Ureter (tissue), 1 donor: ENCODE measurements at regions not wholly inside any gene's neighbourhood (a gene's known extent, or its start where the extent isn't known, plus 50 kb on each side); places are given as distances from the start of the nearest gene placed in this dataset.

Source experiments
- DNase-seq: peaks from one replicate; pipeline ENCODE4 v3.0.0-alpha.2; 2020; ENCODE audit warnings: low spot score
- donor health status: DM: yes; HTN: yes; CAD: no.

DNA sequence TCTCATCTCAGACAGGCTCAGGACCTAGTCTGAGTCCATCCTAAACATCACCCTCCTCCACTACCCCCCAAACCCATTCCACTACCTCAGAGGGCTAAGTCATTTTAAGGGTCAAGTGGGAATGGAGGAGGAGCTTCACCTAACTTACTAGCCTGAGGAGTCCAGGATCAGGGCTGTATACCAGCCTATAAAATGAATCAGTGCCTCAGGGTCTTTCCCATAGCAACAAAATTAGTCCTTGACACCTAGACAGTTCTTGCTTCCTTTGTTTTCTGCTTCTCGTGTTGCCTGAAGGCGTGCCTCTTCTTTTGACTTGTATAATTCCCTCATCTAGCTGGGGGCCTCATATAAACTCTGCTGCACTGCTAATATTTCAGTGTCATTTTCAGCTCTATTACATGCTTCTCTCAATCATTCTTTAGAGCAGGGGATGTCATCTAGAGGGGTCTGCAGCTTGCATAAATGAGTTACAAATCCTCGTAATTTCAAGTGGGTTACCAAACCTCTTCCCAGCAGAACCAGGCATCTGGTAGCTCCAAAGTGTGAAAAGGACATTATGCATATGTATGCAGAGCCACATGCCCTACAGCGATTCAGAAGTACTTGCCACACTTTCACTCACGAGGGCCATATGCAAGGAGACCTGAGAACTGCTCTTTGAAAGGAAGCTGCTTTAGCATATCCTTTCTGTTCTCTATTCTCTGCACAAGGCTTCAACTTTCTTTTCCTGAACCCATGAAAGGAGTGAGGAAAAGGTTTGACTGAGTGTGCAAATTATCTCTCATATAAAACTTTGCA is 311.7 kb upstream of the SEMA6D start:
- DNase-seq, result no peak

DNA sequence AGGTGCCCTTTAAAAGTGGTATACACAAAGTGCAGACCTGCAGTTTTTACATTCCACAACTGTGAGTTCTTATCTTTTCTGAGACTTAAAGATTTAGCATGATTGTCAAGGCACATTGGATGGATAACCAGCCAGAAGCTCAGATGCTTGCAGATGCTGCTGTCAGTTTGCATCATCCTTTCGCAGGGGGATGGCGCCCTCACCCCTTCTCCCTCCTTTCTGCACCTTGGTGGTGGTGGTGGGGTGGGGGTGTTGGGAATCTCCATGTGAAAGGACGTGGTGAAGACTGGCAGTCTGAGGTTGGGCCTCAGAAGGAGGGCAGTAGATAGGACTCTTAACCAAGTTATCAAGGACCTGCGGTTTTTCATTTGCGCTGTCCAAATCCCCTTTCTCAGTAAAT is 309.6 kb upstream of the SEMA6D start:
- no peak for DNase-seq

DNA sequence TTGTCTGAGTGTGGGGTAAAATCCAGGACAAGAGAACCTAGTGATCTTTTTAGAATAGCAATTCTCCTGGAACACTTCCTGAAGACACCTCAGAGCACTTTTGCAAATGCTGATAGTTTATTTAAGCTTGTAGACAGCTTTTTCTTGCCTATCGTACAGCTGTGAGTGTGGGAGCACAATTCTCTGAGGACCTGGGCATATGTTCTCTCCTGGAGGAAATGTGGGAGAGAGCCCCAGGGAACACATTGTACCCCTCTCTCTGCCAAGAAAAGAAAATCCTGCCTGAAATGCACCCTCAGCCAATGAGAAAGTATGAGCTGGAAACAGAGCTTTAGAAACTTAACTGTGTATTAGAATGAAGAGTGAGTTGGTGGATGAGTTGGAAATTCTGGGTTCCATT is 308.3 kb upstream of the SEMA6D start:
- no peak for DNase-seq

DNA sequence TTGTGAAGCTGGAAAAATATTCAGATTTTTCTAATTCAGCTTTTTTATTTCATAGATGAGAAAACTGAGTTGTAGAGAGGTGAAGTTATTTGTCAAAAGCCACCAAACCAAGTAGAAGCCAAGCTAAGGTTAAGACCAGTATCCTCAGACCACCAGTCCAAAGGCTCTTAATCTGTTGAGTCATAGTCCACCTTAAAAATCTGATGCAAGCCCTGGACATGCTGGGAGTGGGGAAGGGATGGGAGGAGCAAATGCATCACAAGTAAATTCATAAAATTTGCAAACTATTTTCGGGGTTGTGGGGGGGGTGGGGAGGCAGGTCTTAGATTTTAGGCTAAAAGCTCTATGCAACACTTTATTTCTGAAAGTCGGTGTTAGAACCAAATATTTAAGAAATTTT is 307.7 kb upstream of the SEMA6D start:
- no peak for DNase-seq

DNA sequence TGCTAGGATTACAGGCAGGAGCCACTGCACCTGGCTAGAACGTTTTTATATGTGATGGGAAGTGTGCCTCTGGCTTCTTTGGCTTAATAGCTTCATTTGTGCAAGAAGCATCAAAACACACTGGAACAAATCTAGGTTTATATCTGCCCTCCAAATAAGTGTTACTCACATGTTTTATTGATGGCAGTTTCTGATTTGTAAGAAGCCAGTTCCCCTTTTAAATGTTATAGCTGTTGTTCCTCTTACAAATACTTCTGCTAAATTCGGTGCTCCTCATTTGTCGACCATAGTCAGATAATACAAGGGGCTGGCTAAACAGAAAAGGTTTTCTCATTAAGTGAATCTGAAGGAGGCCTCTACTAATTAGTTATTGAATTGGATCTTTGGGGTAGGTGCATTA is 307.1 kb upstream of the SEMA6D start:
- no peak for DNase-seq

DNA sequence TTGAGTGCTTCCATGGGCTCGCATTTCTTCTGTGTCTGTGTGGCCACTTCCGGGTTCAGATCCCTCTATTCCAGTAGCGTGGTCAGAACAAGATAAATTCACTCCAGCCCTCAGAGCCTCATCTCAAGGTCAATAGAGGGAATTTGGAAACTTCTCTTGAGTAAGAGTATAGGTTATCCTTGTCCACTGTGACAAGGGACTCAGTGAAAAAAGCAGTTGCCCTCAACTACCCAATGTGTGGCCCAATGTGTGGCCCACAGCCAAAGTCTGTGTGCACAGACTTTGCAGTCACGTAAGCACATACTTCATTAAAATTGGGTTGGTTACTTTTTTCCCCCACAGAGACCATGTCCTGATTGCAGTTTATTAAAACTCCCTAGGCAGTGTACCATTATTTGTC is 305.6 kb upstream of the SEMA6D start:
- no peak for DNase-seq

DNA sequence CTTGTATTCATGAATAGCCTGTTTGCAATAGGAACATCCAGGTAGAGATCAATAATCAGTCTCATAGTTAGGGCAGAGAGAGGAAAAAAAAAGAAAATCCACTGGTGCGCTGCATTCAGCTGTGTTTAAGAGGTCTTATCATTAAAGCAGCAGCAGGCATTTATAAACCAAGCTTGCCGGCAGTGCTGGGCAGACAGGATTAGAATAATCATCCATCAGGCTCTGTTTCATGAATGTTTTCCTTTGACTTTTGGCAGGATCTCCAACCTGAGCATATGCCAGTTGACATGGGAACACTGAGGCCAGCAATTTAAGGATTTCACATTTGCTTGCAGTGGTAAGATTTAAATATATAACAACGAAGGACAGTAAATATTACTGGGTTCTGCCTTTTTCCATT is 305.2 kb upstream of the SEMA6D start:
- no peak for DNase-seq

DNA sequence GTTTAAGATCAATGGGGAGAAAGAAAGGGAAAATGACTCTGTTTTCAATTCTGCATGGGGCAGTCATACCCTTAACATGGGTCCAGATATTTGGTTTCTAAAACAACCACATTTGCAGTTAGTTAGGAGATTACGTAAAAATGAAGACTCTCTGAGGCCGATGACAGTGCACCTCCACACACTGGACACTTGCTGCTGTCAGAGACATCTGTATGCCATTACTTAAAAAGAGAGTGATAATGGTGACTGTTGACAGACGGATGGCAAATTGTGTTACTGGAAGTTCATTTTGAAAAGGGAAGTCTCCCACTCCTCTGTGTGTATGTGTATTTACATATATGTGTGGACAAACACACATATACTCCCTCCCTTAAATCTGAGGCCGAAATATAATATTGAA is 304.5 kb upstream of the SEMA6D start:
- DNase-seq, result no peak

DNA sequence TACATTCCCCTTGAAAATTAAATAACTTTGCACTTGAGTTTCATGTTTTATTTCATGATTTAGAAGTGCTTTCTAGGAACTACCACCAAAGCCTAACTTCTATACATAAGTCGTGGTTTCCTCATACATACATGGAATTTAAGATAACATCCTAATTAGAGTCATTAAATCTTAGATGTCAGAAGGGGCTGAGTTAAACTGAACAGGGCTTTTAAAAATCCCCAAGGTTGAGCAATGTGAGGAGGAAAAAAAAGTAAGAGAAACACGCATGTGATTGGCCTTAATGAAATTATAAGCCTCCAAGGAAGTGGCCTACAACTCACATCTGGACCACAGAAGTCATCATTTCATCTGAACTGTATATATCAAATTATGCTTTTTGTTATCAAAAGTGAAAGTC is 303.1 kb upstream of the SEMA6D start:
- DNase-seq, result no peak

DNA sequence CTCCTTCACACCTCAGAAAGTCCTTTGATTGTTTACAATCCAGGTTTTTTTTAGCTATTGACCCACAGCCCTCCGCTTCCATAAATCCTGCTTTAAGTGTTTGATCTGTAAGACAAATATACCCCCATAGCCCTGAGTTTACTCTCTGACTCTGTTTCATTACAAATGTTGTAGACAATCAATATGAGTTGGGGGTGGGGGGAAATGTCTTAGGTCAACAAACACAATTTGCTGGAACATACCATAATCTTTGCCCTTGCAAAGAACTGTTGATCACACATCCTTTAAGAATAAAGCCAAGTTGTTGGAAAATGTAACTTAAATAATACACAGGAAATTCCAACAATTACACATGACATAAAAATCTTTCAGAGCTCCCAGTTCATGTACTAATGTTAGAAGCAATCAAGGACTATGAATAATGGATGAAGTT is 301.8 kb upstream of the SEMA6D start:
- no peak for DNase-seq

DNA sequence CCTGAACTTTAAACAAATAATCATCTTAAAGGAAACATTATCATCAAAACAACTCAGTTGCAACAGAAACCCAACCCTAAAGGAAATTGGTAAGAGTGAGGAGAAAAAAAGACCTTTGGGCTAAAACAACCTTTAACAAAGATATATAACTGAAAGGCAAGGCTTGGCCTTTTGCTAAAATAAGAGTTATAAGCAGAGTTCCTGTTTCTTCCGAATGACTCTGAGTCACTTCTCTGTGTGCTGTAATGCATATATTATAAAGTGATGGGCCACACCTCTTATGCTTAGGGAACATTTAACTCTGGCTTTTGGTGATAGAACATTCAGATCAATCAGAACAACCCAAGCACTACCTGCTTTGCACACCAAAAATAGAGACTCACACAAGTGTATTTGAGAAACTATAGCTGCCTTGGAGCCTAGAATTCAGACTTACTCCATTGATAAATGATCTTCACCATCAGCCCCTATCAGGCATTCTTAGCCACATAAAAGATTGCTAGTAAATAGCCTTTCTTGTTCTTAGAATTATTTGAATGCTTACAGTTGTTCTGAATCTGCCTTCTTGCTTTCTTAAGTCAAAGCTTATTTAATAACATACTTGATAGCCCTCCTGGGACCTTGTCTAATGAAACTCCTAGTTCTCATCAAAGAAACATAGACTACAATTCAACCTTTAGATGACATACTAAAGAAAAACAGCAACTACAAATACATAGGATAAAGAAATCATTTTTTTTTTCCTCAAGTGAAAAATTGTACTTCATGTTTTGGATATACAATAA is 294.2 kb upstream of the SEMA6D start:
- no peak for DNase-seq

DNA sequence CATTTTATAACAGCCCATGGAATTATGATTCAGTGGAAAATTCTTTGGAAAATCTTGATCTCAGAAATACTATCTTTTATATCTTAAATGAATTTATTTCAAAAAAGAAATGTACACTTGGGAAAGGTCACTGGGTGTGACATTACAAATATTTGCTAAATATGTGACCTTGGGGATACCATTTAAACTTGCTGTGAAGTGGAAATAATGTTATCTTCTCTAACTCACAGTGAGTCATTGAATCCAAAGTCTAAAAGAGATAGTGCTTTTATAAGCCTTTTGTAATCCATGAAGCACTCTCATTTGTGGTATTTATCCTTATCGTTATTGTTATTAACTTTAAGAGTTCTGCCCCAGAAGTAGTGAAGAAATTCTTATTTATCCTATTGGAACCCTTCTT is 289.8 kb upstream of the SEMA6D start:
- no peak for DNase-seq

DNA sequence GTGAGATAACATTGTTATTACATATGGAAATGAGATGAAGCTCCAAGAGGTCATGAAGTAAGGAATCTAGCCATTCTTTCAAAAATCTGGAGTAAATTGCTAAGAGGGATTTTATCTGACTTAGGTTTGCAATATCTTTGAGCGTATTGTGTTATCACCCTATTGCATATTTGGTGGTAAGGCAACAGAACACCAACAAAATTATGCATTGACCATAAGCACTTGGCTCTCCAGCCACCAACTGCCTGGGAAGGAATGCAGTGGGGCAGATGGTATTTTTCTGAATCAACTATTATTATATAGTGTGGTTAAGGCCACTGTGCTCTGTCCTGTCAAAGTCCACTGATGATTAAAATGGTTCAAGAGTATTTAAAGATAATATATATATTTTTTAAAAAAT is 287.9 kb upstream of the SEMA6D start:
- DNase-seq, result no peak

DNA sequence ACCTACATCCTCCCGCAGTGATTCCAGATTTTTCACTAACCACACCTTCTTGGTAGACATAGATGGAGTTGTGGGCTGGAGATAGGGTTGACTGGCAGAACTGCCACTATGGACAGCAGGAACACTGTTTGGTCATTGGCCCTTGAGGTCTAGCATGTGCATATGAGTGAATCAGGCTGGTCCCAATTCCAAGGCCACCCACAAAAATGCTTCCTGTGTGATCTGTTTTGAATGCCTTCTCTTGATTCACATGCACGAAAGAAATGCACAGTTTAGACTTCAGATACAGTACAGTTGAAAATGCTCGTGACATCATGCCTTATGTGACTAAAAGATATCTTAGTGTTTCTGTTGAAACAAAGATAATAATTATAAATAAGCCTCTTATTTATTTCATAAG is 285.8 kb upstream of the SEMA6D start:
- no peak for DNase-seq

DNA sequence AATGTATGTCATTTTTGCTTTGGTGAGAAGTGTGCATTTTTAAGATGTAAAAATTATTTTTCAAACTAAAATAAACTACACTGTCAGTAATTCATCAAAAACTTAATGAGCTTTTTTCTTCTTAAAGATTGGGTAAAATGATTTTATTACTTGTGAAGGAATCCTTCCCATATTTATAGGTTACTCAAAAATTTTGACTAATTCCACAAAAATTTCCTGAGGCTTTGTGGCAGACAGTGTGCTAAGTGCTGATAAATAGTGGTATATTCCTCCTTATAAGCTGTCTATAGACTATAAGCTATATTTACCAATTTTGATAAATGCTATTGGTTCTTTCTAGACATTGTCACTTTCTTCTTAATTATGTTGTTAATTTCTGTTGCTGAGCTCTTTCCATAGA is 284.5 kb upstream of the SEMA6D start:
- no peak for DNase-seq

DNA sequence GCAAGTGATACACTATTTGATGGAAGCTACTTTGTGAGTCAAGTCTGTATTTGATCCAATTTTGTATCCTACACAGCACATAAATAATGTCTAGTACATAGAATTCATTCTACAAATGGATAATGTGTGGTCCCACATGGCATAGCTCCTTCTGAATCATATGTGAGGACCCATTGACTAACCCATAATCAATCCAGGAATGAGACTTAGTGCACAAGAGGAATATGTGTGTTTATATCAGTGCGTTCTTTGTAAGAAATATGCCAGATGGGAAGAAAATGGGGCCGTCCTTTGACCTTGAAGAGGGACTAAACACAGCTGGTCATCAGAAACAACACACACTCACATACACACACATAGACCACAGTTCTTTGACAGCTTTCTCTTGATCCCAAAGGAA is 282.7 kb upstream of the SEMA6D start:
- DNase-seq, result no peak

DNA sequence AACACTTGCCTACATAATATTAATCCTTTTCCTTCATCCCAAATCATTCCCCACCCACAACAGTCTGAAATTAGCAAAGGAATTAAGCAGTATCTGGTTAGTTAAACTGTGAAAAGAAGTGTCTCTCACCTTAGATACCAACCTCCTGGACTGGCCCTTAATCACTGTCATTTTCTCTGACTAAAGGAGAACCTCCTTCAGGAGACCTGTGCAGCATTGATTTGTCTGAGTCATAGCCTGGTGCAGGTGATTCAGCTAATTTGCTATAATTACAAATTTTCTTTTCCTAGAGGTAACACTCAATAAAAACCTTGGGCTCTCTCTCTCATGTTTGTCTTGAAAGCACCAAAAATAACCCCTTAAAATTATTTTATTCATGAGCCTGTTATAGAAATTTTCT is 279.8 kb upstream of the SEMA6D start:
- DNase-seq, result no peak

DNA sequence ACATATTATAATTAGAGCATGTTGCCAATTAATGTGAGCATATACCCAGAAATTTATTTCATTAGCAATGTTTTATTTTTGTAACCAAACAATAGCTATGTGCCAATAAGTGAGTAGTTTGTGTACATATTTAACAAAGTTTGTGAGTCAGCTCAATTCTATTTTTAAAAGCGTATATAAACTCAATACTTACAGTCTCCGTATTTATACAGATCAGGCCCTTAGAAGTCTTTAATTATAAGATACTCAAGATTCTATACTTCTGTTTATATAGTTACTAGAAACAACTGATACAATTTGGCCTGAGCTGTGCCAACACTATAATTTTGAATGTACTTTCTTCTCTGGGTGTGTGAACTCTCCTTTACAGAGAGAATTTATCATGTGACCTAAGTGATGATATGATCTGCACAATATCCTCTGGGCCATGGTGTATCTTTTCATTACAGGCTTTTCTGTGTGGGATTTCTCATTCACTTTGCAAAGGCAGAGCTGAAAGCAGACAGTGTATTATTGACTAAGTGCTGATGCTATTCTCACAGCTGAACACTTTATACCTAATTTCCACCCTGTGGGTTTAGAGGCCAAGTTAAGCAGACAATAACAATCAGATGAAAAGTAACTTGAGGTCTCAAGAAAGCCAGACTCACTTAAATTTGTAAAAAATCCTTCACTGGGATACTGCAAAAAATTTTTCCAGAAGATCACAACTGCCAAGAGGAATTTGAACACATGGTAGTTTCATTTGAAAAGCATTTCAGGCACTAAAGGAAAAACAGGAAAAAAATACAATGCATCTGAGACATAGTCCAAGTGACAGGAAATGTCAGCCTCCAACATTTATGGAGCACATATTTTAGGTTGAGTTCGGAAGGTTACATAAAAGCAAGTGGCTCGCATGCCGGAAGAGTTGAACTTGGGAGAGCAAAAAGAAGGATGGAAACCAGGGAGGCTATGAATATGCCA is 277.9 kb upstream of the SEMA6D start:
- no peak for DNase-seq

DNA sequence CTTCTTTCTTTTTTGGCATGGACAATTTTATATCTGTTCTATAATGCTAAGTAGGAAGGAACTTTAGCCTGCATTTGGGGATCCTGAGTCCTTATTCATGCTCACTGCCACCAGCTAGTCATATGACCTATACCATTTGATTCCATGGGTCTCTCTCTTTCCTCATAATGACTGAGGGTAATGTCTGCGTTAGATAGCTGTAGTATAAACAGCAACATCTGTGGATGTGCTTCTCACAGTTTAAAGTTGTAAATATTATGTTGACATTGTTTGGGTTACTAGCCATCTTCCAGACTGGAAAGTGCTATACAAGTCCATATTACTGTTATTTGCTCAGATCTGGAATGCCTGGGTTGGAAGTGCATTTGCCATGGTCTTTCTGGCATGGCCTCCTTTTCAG is 274.9 kb upstream of the SEMA6D start:
- DNase-seq, result no peak

DNA sequence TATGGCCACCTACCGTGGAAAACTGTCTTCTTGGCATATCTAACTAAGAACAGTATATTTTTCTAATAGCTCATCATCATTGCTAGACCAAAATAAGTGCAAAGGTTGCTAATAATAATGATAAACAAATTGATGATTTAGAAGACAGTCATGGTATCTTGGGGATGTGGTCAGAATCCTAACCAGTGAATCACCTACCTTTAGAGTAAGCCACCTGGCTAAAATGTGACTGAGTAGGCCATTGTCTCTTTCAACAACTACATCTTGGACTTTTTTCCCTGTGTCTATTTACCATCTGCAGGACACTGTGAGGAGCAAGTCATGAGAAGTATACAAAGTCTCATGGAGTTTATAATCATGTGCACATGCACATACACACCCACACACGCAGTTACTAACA is 273.5 kb upstream of the SEMA6D start:
- DNase-seq, result no peak

DNA sequence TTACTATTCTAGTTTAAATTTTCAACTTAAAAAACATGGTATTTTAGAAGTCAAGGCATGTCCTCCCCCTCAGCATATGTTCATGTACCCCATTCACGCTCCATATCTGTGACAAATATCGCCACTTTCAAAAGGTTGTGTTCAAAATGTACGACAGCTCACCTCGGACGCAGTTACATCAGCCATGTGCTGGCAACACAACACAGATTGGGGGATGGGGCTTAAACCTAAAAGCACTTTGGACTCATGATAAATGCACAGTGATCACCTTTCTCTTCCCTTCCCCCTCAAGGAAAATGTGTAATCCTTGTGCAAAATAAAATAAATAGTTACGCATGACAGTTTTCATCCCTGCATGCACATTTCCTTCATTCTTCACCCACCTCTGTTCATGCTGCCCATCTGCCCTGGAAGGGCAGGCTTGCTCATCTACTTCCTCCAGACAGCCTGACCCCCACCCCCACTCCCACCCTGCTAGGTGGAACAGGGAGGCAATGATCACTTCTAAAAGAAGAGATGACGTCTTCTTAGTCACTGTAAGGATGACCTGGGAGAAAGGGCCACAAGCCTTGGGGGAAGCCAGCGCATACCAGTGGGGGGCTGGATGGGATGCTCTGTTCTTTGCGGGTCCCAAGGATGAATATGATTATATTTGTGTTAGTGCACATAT is 271.4 kb upstream of the SEMA6D start:
- no peak for DNase-seq
